Lower lobe of right lung (tissue), 2 donors: ENCODE measurements at regions not wholly inside any gene's neighbourhood (a gene's known extent, or its start where the extent isn't known, plus 50 kb on each side); places are given as distances from the start of the nearest gene placed in this dataset.
"Not testable (repeated sequence)": the region's sequence is repeated elsewhere in the genome, so short reads cannot be mapped to it uniquely, and the experiment has no call there.

Source experiments
- ATAC-seq, 2 donors: fragments of 200-7000 bp; cut with Tn5 transposase; one replicate each; pipeline ENCODE4 v1.9.1; 2020 to 2022; ENCODE audit warnings: mild to moderate bottlenecking in 2 of 2, moderate library complexity in 2 of 2
- DNase-seq: peaks from one replicate; pipeline ENCODE4 v3.0.0-alpha.2; 2020
- H3K27ac ChIP-seq: fragments of 200-600 bp; one replicate; pipeline ENCODE4 v1.8.0; 2022
- H3K27me3 ChIP-seq: fragments of 200-600 bp; one replicate; pipeline ENCODE4 v1.8.0; 2022; ENCODE audit warnings: low read depth
- H3K36me3 ChIP-seq: fragments of 200-600 bp; one replicate; pipeline ENCODE4 v1.8.0; 2022; ENCODE audit warnings: mild to moderate bottlenecking
- H3K4me1 ChIP-seq: fragments of 200-600 bp; one replicate; pipeline ENCODE4 v1.8.0; 2022
- H3K4me3 ChIP-seq: fragments of 200-600 bp; one replicate; pipeline ENCODE4 v1.8.0; 2022; ENCODE audit warnings: mild to moderate bottlenecking
- H3K9me3 ChIP-seq: fragments of 200-600 bp; one replicate; pipeline ENCODE4 v1.8.0; 2022
- intact Hi-C: fragments of 100-400 bp; cut with DNase I; formaldehyde crosslinking; loops from one replicate; pipeline ENCODE4 v1.11.0; 2022
- TF ChIP-seq, protein P1 (sequence below): fragments of 200-600 bp; IDR thresholded peaks from one replicate; pipeline ENCODE4 v1.8.0; 2022; ENCODE audit warnings: antibody characterized with exemption, mild to moderate bottlenecking
- donor health status: DM: no; HTN: yes; CAD: no; lungs with severe emphysema.

GRCh38 chr12:118543651-118544050 is 167.3 kb downstream of the SUDS3 start:
- intact Hi-C loops = no loop called here

GRCh38 chr12:118544569-118544968 is 168.2 kb downstream of the SUDS3 start:
- TF ChIP-seq, protein P1, sequence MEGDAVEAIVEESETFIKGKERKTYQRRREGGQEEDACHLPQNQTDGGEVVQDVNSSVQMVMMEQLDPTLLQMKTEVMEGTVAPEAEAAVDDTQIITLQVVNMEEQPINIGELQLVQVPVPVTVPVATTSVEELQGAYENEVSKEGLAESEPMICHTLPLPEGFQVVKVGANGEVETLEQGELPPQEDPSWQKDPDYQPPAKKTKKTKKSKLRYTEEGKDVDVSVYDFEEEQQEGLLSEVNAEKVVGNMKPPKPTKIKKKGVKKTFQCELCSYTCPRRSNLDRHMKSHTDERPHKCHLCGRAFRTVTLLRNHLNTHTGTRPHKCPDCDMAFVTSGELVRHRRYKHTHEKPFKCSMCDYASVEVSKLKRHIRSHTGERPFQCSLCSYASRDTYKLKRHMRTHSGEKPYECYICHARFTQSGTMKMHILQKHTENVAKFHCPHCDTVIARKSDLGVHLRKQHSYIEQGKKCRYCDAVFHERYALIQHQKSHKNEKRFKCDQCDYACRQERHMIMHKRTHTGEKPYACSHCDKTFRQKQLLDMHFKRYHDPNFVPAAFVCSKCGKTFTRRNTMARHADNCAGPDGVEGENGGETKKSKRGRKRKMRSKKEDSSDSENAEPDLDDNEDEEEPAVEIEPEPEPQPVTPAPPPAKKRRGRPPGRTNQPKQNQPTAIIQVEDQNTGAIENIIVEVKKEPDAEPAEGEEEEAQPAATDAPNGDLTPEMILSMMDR = no peak
- no peak overlapping the region for H3K27ac ChIP-seq
- no peaks in the 10 kb centered on the region for H3K27me3 ChIP-seq
- no peak overlapping the region for H3K4me3 ChIP-seq
- intact Hi-C loops = no loop called here
- no peaks in the 10 kb centered on the region for H3K36me3 ChIP-seq
- no peaks in the 10 kb centered on the region for H3K9me3 ChIP-seq
- no peak for DNase-seq
- ATAC-seq = no peak
- no peaks in the 10 kb centered on the region for H3K4me1 ChIP-seq

More at GRCh38 chr12:118543651-118544050, 167.3 kb downstream of the SUDS3 start:
- no peak for DNase-seq
- no peaks in the 10 kb centered on the region for H3K36me3 ChIP-seq
- H3K4me3 ChIP-seq = no peak overlapping the region
- H3K27me3 ChIP-seq = no peaks in the 10 kb centered on the region
- no peak overlapping the region for H3K27ac ChIP-seq
- ATAC-seq = no peak
- H3K4me1 ChIP-seq = no peaks in the 10 kb centered on the region
- TF ChIP-seq, protein P1 = no peak
- no peaks in the 10 kb centered on the region for H3K9me3 ChIP-seq

- H3K36me3 ChIP-seq, H3K27ac ChIP-seq, intact Hi-C loops, H3K9me3 ChIP-seq, DNase-seq, H3K4me3 ChIP-seq, H3K27me3 ChIP-seq, H3K4me1 ChIP-seq, ATAC-seq: not testable (repeated sequence)
These were observed 171.3 kb downstream of the SUDS3 start for GRCh38 chr12:118547606-118548005.

DNA sequence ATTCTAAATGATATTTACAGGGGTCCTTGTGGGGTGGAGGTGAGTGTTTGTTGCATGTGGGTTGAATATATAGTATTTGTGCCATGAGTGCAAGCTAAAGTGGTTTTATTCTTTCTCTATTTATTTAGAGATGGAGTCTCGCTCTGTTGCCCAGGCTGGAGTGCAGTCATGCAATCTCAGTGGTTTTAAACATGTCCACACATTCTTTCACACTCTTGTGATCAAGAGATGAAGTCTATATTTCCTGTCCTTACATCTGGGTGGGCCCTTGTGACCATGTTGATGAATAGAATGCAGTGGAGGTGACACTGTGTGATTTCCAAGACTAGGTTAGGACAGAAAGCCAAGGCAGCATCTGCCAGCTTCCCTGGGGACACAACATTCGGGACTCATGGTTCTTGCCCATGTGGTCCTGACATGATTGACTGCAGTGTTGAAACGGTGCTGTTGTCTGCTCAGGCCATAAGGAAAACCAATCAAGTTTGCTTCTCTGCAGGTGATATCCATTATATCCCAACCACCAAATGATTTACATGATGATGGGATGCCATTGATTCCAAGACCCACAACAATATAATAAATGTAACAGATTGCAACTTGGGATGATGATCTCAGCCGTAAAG is 172.6 kb downstream of the SUDS3 start:
- intact Hi-C loops = no loop called here
- Histone ChIP-seq H3K9me3 (no peaks in the 10 kb centered on the region), H3K27me3 (no peaks in the 10 kb centered on the region), H3K4me1 (no peaks in the 10 kb centered on the region), H3K36me3 (no peaks in the 10 kb centered on the region), H3K4me3 (no peak overlapping the region), H3K27ac (no peak overlapping the region)
- ATAC-seq (no peak), DNase-seq (no peak)
- TF ChIP-seq, protein P1 = no peak

GRCh38 chr12:118549510-118549980 is 173.2 kb downstream of the SUDS3 start:
- TF ChIP-seq, protein P1 = no peak
- DNase-seq (no peak), ATAC-seq (no peak)
- Histone ChIP-seq H3K36me3 (no peaks in the 10 kb centered on the region), H3K4me3 (no peak overlapping the region), H3K9me3 (no peaks in the 10 kb centered on the region), H3K27me3 (no peaks in the 10 kb centered on the region), H3K4me1 (no peaks in the 10 kb centered on the region), H3K27ac (no peak overlapping the region)
- intact Hi-C loops = no loop called here

GRCh38 chr12:118553856-118554504 is 177.6 kb downstream of the SUDS3 start:
- H3K36me3 ChIP-seq = no peaks in the 10 kb centered on the region
- DNase-seq (no peak), ATAC-seq (no peak)
- TF ChIP-seq, protein P1 = no peak
- intact Hi-C loops = no loop called here
- no peaks in the 10 kb centered on the region for H3K9me3 ChIP-seq
- no peaks in the 10 kb centered on the region for H3K27me3 ChIP-seq
- no peak overlapping the region for H3K27ac ChIP-seq
- H3K4me1 ChIP-seq = no peaks in the 10 kb centered on the region
- no peak overlapping the region for H3K4me3 ChIP-seq
